Kidney epithelial cell (primary cell): ENCODE measurements at regions not wholly inside any gene's neighbourhood (a gene's known extent, or its start where the extent isn't known, plus 50 kb on each side); places are given as distances from the start of the nearest gene placed in this dataset.
"Not testable (repeated sequence)": the region's sequence is repeated elsewhere in the genome, so short reads cannot be mapped to it uniquely, and the experiment has no call there.

ENCODE experiments used
- DNase-seq: peaks from one replicate; pipeline ENCODE4 v3.0.0-alpha.2; 2010; ENCODE audit warnings: low read depth
- H3K27me3 ChIP-seq: 2 replicates; pipeline ENCODE4 v1.6.0; 2011; ENCODE audit warnings: low read length; ENCODE audit not compliant: control insufficient read depth, insufficient read depth
- H3K36me3 ChIP-seq: 2 replicates; pipeline ENCODE4 v1.5.1; 2011; ENCODE audit warnings: low read length; ENCODE audit not compliant: control insufficient read depth, insufficient read depth
- H3K4me3 ChIP-seq: 2 replicates; pipeline ENCODE4 v1.5.1; 2011; ENCODE audit warnings: low read depth, mild to moderate bottlenecking, control low read depth, low read length
- CTCF ChIP-seq: IDR thresholded peaks from 2 replicates; pipeline ENCODE4 v1.5.1; 2011; ENCODE audit warnings: mild to moderate bottlenecking, moderate library complexity, low read length, control low read depth, inconsistent platforms; ENCODE audit not compliant: insufficient read depth, poor library complexity, severe bottlenecking

- Histone ChIP-seq H3K27me3 (no peaks in the 10 kb centered on the region), H3K36me3 (no peaks in the 10 kb centered on the region)
These were observed 275.9 kb upstream of the REG3G start for GRCh38 chr2:78749638-78750037.

GRCh38 chr2:78750219-78750618, 275.3 kb upstream of the REG3G start:
- H3K4me3 ChIP-seq = no peak overlapping the region
- no peak for TF ChIP-seq CTCF
- DNase-seq = no peak
- H3K36me3 ChIP-seq = no peaks in the 10 kb centered on the region
- no peaks in the 10 kb centered on the region for H3K27me3 ChIP-seq

More at GRCh38 chr2:78749638-78750037, 275.9 kb upstream of the REG3G start:
- DNase-seq = no peak
- no peak for TF ChIP-seq CTCF
- no peak overlapping the region for H3K4me3 ChIP-seq

- no peaks in the 10 kb centered on the region for H3K36me3 ChIP-seq
- DNase-seq = no peak
- TF ChIP-seq CTCF = no peak
- no peak overlapping the region for H3K4me3 ChIP-seq
- no peaks in the 10 kb centered on the region for H3K27me3 ChIP-seq
These were observed 270.6 kb upstream of the REG3G start for GRCh38 chr2:78754930-78755329.

GRCh38 chr2:78757191-78757590, 268.3 kb upstream of the REG3G start:
- DNase-seq = no peak
- no peaks in the 10 kb centered on the region for H3K27me3 ChIP-seq
- no peak overlapping the region for H3K4me3 ChIP-seq
- no peaks in the 10 kb centered on the region for H3K36me3 ChIP-seq
- TF ChIP-seq CTCF = no peak

- Histone ChIP-seq H3K36me3 (no peaks in the 10 kb centered on the region), H3K27me3 (no peaks in the 10 kb centered on the region)
- no peak for TF ChIP-seq CTCF
These were observed 267.9 kb upstream of the REG3G start for GRCh38 chr2:78757640-78758039.

GRCh38 chr2:78758765-78759164, 266.7 kb upstream of the REG3G start:
- not testable (repeated sequence) for H3K4me3 ChIP-seq, H3K27me3 ChIP-seq, DNase-seq, H3K36me3 ChIP-seq

More at GRCh38 chr2:78757640-78758039, 267.9 kb upstream of the REG3G start:
- DNase-seq = no peak
- no peak overlapping the region for H3K4me3 ChIP-seq
